Type B pancreatic cell (in vitro differentiated cells): ENCODE measurements at regions not wholly inside any gene's neighbourhood (a gene's known extent, or its start where the extent isn't known, plus 50 kb on each side); places are given as distances from the start of the nearest gene placed in this dataset.

ENCODE experiments used
- DNase-seq: peaks from one replicate; pipeline ENCODE4 v3.0.0; 2021; ENCODE audit warnings: mixed read lengths; ENCODE audit not compliant: unreplicated experiment; ENCODE audit errors: extremely low spot score
- H3K27ac Mint-ChIP-seq: 2 replicates; pipeline ENCODE4 v1.8.0; 2021; ENCODE audit warnings: mild to moderate bottlenecking, mixed read lengths
- H3K27me3 Mint-ChIP-seq: 2 replicates; pipeline ENCODE4 v1.8.0; 2021; ENCODE audit warnings: mixed read lengths
- H3K36me3 Mint-ChIP-seq: 2 replicates; pipeline ENCODE4 v1.8.0; 2021; ENCODE audit warnings: mixed read lengths
- H3K4me1 Mint-ChIP-seq: one replicate; pipeline ENCODE4 v1.8.0; 2021; ENCODE audit warnings: mixed read lengths; ENCODE audit not compliant: unreplicated experiment
- H3K4me3 Mint-ChIP-seq: 2 replicates; pipeline ENCODE4 v1.8.0; 2021; ENCODE audit warnings: mild to moderate bottlenecking, mixed read lengths
- H3K9me3 Mint-ChIP-seq: 2 replicates; pipeline ENCODE4 v1.8.0; 2021; ENCODE audit warnings: mixed read lengths
- CTCF ChIP-seq: fragments of 200-600 bp; sonication (generic); conservative IDR thresholded peaks from 2 replicates; pipeline ENCODE4 v1.5.0; 2021; ENCODE audit warnings: antibody characterized with exemption, mild to moderate bottlenecking

- Mint-ChIP-seq H3K27ac (no peak overlapping the region), H3K9me3 (no peaks in the 10 kb centered on the region), H3K27me3 (peaks cover 9% of the 10 kb centered on the region), H3K36me3 (no peaks in the 10 kb centered on the region), H3K4me3 (no peak overlapping the region), H3K4me1 (peaks cover 27% of the 10 kb centered on the region)
- DNase-seq, result peak; percentile 59
- no peak for TF ChIP-seq CTCF
Measured at GRCh38 chr22:19663821-19664355, 50.4 kb upstream of the SEPTIN5 start.

GRCh38 chr22:19664406-19664805, 49.9 kb upstream of the SEPTIN5 start:
- H3K27ac Mint-ChIP-seq, result no peak overlapping the region
- peaks cover 9% of the 10 kb centered on the region for H3K27me3 Mint-ChIP-seq
- no peak overlapping the region for H3K4me3 Mint-ChIP-seq
- no peak for TF ChIP-seq CTCF
- no peaks in the 10 kb centered on the region for H3K9me3 Mint-ChIP-seq
- no peak for DNase-seq
- no peaks in the 10 kb centered on the region for H3K36me3 Mint-ChIP-seq
- peaks cover 28% of the 10 kb centered on the region for H3K4me1 Mint-ChIP-seq
